Astrocyte of the cerebellum (primary cell): ENCODE measurements at regions not wholly inside any gene's neighbourhood (a gene's known extent, or its start where the extent isn't known, plus 50 kb on each side); places are given as distances from the start of the nearest gene placed in this dataset.

ENCODE experiments used
- DNase-seq: peaks from one replicate; pipeline ENCODE4 v3.0.0-alpha.2; 2011; ENCODE audit warnings: low read depth
- H3K4me3 ChIP-seq: 2 replicates; pipeline ENCODE4 v1.5.1; 2011; ENCODE audit warnings: mild to moderate bottlenecking, low read depth, low read length, moderate library complexity
- in situ Hi-C: cut with HindIII; loops from 2 replicates; pipeline ENCODE4 v1.10.0; 2017; ENCODE audit warnings: low sequenced_read_pairs
- TF ChIP-seq, protein P1 (sequence below): IDR thresholded peaks from 2 replicates; pipeline ENCODE4 v1.5.1; 2012; ENCODE audit warnings: low read length, low read depth, moderate library complexity, mild to moderate bottlenecking; ENCODE audit errors: missing control alignments

DNA sequence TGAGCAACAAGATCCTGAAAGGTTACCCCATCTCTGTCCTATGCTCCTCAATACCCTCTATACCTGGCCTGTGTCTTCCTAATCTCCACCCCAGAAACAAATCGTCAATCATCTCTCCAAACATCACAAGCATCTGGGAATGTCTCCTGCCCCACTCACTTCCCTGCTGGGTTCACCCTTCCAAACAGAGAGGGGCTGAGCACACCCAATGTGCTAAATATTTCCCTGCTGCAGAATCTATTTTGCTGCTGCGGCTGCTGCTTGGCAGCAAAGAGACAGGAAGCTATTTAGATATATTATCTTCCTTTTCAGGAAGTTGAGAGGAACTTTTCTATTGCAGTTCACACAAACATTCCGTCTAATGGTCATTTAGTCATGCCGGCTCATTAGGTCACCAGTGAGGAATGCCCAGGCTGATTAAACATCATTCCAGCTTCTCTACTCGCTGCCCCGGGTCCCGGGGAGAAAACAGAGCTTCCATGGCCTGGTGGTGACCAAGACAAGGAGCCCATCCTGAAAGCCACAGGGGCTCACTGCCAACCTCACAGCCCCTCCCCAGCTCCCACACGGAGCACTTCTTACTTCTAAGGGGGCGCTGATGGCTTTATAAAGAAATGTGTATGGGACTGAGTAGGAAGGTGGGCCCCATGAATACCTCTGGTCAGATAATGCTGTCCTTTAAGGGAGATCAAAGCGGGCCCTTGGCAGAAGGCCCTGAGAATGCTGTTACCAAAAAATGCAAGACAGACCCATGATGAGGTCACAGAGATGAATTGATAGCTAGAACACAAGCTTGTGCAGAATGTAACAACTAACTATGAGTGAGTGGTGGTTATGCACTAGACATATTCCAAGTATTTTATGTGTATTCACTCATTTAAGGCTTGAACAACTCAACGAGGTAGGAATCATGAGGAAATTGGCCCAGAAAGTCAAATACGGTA lies 218.3 kb downstream of the SOX9 start:
- TF ChIP-seq, protein P1, sequence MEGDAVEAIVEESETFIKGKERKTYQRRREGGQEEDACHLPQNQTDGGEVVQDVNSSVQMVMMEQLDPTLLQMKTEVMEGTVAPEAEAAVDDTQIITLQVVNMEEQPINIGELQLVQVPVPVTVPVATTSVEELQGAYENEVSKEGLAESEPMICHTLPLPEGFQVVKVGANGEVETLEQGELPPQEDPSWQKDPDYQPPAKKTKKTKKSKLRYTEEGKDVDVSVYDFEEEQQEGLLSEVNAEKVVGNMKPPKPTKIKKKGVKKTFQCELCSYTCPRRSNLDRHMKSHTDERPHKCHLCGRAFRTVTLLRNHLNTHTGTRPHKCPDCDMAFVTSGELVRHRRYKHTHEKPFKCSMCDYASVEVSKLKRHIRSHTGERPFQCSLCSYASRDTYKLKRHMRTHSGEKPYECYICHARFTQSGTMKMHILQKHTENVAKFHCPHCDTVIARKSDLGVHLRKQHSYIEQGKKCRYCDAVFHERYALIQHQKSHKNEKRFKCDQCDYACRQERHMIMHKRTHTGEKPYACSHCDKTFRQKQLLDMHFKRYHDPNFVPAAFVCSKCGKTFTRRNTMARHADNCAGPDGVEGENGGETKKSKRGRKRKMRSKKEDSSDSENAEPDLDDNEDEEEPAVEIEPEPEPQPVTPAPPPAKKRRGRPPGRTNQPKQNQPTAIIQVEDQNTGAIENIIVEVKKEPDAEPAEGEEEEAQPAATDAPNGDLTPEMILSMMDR = no peak
- in situ Hi-C loops = loop anchor here (5.0 kb wide), 2 partner anchors 42 to 68 kb away; no protein-coding TSS in a partner anchor
- no peak overlapping the region for H3K4me3 ChIP-seq
- DNase-seq = peak; percentile 90

DNA sequence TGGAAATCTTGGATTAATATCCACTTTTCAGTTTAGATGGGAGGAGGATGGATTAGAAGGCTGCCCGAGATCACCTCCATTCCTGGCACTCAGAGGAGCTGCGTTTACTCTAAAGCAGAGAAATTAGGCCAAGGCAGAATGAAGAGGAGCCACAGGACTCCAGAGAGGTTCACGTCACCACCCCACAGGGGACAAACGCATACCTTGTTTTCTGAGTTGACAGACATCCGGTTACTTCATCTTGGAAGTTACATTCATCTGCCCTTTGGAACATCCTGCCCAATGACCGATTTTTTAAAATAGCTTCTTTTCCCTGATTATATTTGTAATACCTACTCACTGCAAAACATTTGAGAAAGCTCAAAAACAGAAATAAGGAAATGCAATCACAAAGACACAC lies 220.0 kb downstream of the SOX9 start:
- in situ Hi-C loops = no loop called here
- TF ChIP-seq, protein P1 = no peak
- no peak for DNase-seq
- no peak overlapping the region for H3K4me3 ChIP-seq

DNA sequence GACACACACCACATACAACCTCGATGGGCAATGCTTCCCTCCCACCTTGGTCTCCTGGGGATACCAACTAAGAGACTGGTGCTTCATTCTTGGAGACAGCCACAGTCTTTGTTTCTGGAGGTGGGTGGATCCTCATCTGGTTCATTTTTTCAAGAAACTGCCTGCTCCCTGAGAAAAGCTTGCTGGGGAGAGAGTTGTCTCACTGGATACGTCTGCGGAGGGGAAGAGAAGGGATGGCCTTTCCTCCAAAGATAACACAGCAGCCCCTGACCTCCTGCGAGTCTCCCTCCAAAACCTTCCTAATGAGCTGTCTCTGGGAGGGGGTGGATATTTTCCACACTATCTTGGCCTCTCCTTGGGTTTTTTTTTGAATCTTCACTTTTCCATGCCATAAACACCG lies 221.2 kb downstream of the SOX9 start:
- in situ Hi-C loops = no loop called here
- TF ChIP-seq, protein P1 = no peak
- no peak for DNase-seq
- no peak overlapping the region for H3K4me3 ChIP-seq

DNA sequence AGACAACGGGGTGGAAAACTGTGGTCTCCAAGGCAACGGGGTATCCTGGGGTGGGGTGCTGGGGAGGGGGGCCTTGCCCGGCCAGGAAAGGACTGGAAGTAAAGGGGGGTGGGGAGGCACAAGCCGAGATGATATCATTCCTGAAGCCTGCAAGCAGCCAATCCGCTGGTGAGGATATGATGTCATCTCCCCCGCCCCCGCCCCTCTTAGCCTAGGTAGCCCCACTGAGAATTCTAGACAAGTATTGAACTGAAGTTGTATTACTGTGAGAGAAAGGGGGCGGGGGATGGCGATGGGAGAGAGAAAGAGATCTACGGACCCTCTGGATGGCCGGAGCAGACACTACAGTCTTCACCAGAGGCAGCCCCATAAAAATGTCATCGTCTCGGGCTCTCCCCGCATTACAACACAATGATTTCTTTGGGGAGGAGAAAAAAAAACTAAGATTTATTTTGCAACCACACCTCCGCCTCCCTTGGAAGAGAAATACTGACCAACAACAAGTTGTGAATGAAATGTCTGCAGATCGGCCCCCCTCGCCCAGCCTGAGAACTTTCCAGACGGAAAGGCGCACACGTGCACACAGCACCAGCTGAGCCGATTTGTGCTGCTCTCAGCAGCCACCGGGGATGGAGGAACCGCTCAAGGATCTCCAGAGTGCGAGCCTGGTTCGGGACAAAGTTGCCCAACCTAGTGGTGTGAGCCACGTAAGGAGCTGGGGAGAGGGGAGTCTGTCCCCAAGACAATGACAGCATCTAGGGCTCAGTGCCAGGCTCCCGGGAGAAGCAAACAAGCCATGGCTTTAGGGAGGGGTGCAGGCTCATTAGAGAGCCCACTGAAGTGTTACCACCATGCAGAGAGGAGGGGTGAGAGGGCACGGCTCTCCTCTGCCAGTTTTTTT lies 222.1 kb downstream of the SOX9 start:
- DNase-seq = no peak
- H3K4me3 ChIP-seq = peak overlapping the region; percentile 16
- in situ Hi-C loops = no loop called here
- TF ChIP-seq, protein P1 = no peak

DNA sequence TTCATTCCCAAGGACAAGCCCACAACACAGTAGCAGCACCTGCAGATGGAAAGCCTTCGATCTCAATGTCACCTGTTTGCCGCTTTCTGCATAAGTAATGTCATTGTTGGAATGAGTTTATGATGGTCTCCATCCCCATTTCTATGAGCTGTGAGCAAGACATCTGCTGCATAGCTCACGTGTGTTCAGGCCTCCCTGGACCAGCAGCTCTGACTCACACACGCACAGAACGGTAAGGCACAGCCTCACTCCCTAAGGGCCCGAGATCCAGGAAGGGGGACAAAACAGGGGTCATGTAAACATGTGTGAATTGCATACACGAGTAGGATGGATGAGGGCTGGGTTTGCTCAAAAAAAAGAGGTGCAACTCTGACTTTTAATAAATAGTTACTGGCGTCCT lies 223.1 kb downstream of the SOX9 start:
- in situ Hi-C loops = no loop called here
- no peak overlapping the region for H3K4me3 ChIP-seq
- DNase-seq = no peak
- TF ChIP-seq, protein P1 = no peak

DNA sequence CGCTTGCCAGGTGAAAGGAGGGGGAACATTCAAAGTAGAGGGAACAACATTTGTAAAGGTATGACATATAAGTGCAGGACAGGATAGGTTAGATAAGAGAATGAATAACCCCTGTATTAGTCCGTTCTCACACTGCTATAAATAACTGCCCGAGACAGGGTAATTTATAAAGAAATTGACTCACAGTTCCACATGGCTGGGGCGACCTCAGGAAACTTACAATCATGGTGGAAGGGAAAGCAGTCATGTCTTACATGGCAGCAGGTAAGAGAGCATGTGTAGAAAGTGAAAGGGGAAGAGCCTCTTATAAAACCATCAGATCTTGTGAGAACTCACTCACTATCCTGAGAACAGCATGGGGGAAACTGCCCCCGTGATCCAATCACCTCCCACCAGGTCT lies 223.8 kb downstream of the SOX9 start:
- TF ChIP-seq, protein P1 = no peak
- no peak overlapping the region for H3K4me3 ChIP-seq
- in situ Hi-C loops = no loop called here
- DNase-seq = no peak
